OCI-LY7 (cell line): ENCODE measurements at regions not wholly inside any gene's neighbourhood (a gene's known extent, or its start where the extent isn't known, plus 50 kb on each side); places are given as distances from the start of the nearest gene placed in this dataset.

Experiments
- BruUV-seq: library from RNA; stranded (reverse); fragments of 400-500 nt; replicated peaks from 2 replicates; lab custom pipeline; 2021; lab: Mats Ljungman, UMichigan
- CTCF ChIA-PET: fragments of 300-600 bp; sonication (Branson Sonifier 250); formaldehyde crosslinking; loops from one replicate; lab custom pipeline; 2022; ENCODE audit warnings: antibody characterized with exemption; ENCODE audit not compliant: unreplicated experiment; lab: Charles Lee
- POLR2A ChIA-PET: fragments of 300-600 bp; sonication (Branson Sonifier 250); formaldehyde crosslinking; loops from one replicate; lab custom pipeline; 2022; ENCODE audit warnings: antibody characterized with exemption; lab: Charles Lee
- DNase-seq: peaks from one replicate; pipeline ENCODE4 v3.0.0-alpha.2; 2015; ENCODE audit warnings: low spot score
- H2AFZ ChIP-seq: fragments of 200-600 bp; sonication (generic), shearing (Covaris generic); 2 replicates; pipeline ENCODE4 v1.6.1; 2014; ENCODE audit warnings: mild to moderate bottlenecking, antibody characterized with exemption, low read length, moderate library complexity
- H3K27ac ChIP-seq: fragments of 200-600 bp; sonication (generic); 2 replicates; pipeline ENCODE4 v1.5.1; 2014; ENCODE audit warnings: mixed run types, low read depth, mild to moderate bottlenecking, moderate library complexity, low read length, inconsistent platforms; ENCODE audit not compliant: poor library complexity, severe bottlenecking
- H3K36me3 ChIP-seq: fragments of 200-600 bp; sonication (generic); 2 replicates; pipeline ENCODE4 v1.6.1; 2014; ENCODE audit warnings: mild to moderate bottlenecking, antibody characterized with exemption, low read length, moderate library complexity, mixed read lengths; ENCODE audit not compliant: insufficient read depth
- H3K4me1 ChIP-seq: fragments of 200-600 bp; sonication (generic); 2 replicates; pipeline ENCODE4 v1.5.1; 2014; ENCODE audit warnings: mild to moderate bottlenecking, low read length; ENCODE audit not compliant: insufficient read depth, poor library complexity, severe bottlenecking
- H3K4me2 ChIP-seq: fragments of 200-600 bp; sonication (generic); 2 replicates; pipeline ENCODE4 v1.6.1; 2014; ENCODE audit warnings: mild to moderate bottlenecking, low read length
- H3K4me3 ChIP-seq: fragments of 200-600 bp; sonication (generic); 2 replicates; pipeline ENCODE4 v1.5.1; 2014; ENCODE audit warnings: mild to moderate bottlenecking, low read depth, low read length; ENCODE audit not compliant: poor library complexity, severe bottlenecking
- H3K79me2 ChIP-seq: fragments of 200-600 bp; sonication (generic); 2 replicates; pipeline ENCODE4 v1.6.1; 2016; ENCODE audit warnings: low read depth, mild to moderate bottlenecking, low read length, moderate library complexity, mixed read lengths; ENCODE audit not compliant: insufficient read depth
- H3K9me2 ChIP-seq: fragments of 200-600 bp; sonication (generic); 2 replicates; pipeline ENCODE4 v1.6.1; 2016; ENCODE audit warnings: mild to moderate bottlenecking, low read length, mixed read lengths; ENCODE audit not compliant: insufficient read depth
- H3K9me3 ChIP-seq: fragments of 200-600 bp; sonication (generic); 2 replicates; pipeline ENCODE4 v1.6.1; 2014; ENCODE audit warnings: mild to moderate bottlenecking, mixed run types, low read length, mixed read lengths
- H4K20me1 ChIP-seq: fragments of 200-600 bp; sonication (generic); 2 replicates; pipeline ENCODE4 v1.6.1; 2014; ENCODE audit warnings: mild to moderate bottlenecking, antibody characterized with exemption, low read length, moderate library complexity, mixed read lengths; ENCODE audit not compliant: insufficient read depth
- CTCF ChIP-seq: fragments of 200-600 bp; sonication (generic); conservative IDR thresholded peaks from 2 replicates; pipeline ENCODE4 v1.5.1; 2014; ENCODE audit warnings: mild to moderate bottlenecking, antibody characterized with exemption, low read length, moderate library complexity, mixed read lengths
- EZH2phosphoT487 ChIP-seq: fragments of 200-600 bp; sonication (generic); IDR thresholded peaks from 2 replicates; pipeline ENCODE4 v1.6.1; 2018; ENCODE audit warnings: low read depth, borderline replicate concordance, mild to moderate bottlenecking, mixed run types, antibody characterized with exemption, low read length, moderate library complexity, mixed read lengths
- intact Hi-C: fragments of 100-400 bp; cut with micrococcal nuclease; formaldehyde crosslinking; loops from one replicate; pipeline ENCODE4 v1.10.0; 2022; ENCODE audit not compliant: unreplicated experiment

GRCh38 chr5:2010940-2011339 lies 128.2 kb upstream of the IRX4 start:
- BruUV-seq = no TSS peak
- Histone ChIP-seq H2AFZ (no peak overlapping the region), H3K27ac (no peak overlapping the region), H3K4me3 (no peak overlapping the region), H3K4me1 (no peaks in the 10 kb centered on the region), H4K20me1 (no peaks in the 10 kb centered on the region), H3K36me3 (no peaks in the 10 kb centered on the region), H3K4me2 (no peak overlapping the region), H3K9me3 (no peaks in the 10 kb centered on the region), H3K79me2 (no peaks in the 10 kb centered on the region), H3K9me2 (no peaks in the 10 kb centered on the region)
- TF ChIP-seq EZH2phosphoT487 (no peak), CTCF (no peak)
- ChIA-PET CTCF (no interaction called here), POLR2A (interaction anchor here (0.6 kb wide), 1 partner anchor 138 kb away, joined by 3 read pairs; no protein-coding TSS in a partner anchor)
- intact Hi-C loops = no loop called here
- DNase-seq = no peak

GRCh38 chr5:2009986-2010914 lies 127.5 kb upstream of the IRX4 start:
- no peak for DNase-seq
- POLR2A ChIA-PET = no interaction called here
- intact Hi-C loops = no loop called here

More at GRCh38 chr5:2009986-2010914, 127.5 kb upstream of the IRX4 start:
- Histone ChIP-seq H3K27ac (no peak overlapping the region), H3K4me2 (no peak overlapping the region), H2AFZ (no peak overlapping the region), H3K4me1 (no peaks in the 10 kb centered on the region), H3K79me2 (no peaks in the 10 kb centered on the region), H3K9me2 (no peaks in the 10 kb centered on the region), H4K20me1 (no peaks in the 10 kb centered on the region), H3K36me3 (no peaks in the 10 kb centered on the region), H3K9me3 (no peaks in the 10 kb centered on the region), H3K4me3 (no peak overlapping the region)
- no TSS peak for BruUV-seq
- CTCF ChIA-PET = no interaction called here
- TF ChIP-seq CTCF (no peak), EZH2phosphoT487 (no peak)
